ENCODE measurements at regions not wholly inside any gene's neighbourhood (a gene's known extent, or its start where the extent isn't known, plus 50 kb on each side); places are given as distances from the start of the nearest gene placed in this dataset.
"Not testable (repeated sequence)": the region's sequence is repeated elsewhere in the genome, so short reads cannot be mapped to it uniquely, and the experiment has no call there.

- no peak for DNase-seq
Observed at GRCh38 chr6:126914801-126915200, 203.7 kb upstream of the RSPO3 start.

DNA sequence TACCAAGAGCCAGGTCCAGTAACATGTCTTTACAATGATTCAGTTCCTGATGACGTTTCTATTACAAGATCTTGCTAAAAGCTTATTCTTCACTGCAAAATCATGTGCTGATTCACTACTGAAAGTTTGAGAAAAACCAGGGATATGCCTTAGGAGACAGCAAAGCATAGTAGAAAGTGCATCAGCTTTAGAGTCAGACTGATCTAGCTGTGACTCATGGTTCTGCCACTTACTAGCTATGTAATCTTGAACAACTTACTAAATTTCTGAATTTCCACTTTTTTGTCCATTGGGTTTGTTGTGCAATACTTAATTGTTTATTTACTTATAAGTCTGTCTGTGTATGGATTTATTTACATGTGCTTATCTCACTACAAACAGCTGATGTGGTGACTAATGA is 198.5 kb upstream of the RSPO3 start:
- DNase-seq, result no peak

DNA sequence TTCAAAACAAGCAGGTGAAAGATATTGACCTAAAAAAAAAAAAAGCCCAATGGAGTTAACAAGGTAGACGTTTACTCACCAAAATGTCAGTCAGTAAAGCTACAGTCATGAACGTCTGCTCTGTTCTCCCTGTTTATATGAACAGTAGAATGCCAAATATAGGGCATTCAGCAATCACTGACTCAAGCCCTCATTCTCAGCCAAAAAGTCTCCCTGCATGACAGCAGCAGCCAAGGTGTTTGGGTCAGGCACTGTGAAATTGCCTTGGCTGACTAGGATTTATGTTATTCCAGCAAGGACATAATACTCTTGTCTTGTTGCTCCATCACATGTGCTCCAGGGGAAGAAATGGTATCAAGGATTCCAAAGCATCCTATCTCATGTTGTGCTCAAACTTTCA is 194.7 kb upstream of the RSPO3 start:
- no peak for DNase-seq

DNA sequence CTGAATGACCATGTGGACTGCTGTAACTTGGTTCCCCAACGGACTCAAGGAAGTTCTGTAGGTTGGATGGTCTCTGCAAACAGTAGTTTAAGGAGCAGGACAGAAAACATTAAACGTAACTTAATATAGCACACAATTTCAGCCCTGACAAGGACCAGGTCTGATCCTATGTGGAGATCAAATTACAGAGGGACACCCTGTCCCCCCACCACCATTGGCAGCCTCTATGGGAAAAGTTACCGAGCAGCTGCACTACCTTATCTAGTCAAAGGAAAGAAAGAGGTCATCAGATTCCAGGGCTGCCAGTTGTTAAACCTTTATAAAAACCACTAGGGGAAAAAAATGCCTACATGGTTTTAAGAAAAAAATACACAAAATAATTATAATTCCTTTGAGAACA is 191.5 kb upstream of the RSPO3 start:
- DNase-seq, result no peak

GRCh38 chr6:126927841-126928240 is 190.6 kb upstream of the RSPO3 start:
- no peak for DNase-seq

- DNase-seq, result no peak
Observed at GRCh38 chr6:126937426-126937825, 181.0 kb upstream of the RSPO3 start.

DNA sequence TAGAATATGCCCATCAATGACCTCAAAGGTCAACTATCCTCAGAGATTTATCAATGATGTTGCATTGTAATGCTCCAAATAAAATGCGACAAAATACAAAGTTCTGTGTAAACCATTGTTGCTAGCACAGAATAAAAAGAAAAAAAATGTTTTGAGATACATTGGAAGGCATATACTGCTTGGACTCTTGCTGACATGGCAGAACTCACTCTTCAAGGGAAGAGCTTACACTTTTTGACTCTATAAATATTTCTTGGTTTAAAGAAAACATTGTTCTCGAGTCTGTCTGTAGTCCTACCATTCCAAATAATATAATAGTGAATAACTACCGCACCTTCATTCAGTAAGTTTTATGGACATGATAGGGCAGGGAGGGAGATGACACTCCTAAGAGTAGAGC is 178.7 kb upstream of the RSPO3 start:
- no peak for DNase-seq

GRCh38 chr6:126941751-126942150 is 176.7 kb upstream of the RSPO3 start:
- no peak for DNase-seq

GRCh38 chr6:126944512-126944911 is 174.0 kb upstream of the RSPO3 start:
- DNase-seq, result no peak

DNA sequence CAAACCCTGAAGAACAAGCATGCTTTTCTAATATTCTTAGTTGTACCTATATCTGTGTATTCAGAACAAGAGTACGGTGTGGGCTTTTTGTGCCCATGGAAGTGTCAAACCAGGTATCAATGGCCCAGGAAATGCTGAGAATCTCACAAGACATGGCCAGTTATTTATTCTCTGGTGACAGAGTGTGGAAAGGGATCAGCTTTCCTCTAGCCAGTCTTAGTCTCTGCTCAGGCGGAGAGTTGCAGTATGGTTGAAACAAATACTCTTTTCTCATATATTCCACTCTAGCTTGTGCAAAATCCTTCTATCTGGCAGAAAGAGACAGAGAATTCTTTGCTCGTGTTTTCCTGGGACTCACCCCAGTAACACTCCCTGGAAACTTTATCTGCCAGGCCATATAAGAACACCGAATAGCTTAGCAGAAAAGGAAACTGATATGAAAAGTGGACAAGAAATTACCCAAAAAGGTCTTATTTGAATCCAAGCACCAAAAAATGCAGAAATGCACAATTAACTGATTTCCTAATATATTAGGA is 173.3 kb upstream of the RSPO3 start:
- DNase-seq, result no peak

- DNase-seq, result no peak
Observed at GRCh38 chr6:126945812-126946360, 172.6 kb upstream of the RSPO3 start.

DNA sequence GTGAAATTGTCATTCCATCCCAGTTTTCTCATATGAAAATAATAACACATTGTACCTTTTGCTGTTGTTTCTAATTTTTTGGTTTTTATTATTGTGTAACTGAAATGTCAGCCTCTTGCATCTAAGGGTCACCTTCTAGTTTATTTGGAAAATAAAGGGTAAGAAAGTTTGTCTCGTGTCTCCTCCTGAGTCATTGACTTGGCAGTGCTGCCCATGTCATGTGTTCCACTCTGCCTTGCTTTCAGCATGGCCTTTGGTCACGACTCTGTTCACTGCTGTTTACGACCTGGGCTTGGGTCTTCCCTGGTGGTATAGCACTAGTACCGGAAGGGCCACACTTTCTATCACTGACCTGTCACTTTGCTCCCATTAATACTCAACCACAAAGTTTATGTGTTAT is 171.4 kb upstream of the RSPO3 start:
- no peak for DNase-seq

GRCh38 chr6:126949786-126950185 is 168.7 kb upstream of the RSPO3 start:
- DNase-seq, result no peak

- DNase-seq, result no peak
Observed at GRCh38 chr6:126955621-126956020, 162.8 kb upstream of the RSPO3 start.

DNA sequence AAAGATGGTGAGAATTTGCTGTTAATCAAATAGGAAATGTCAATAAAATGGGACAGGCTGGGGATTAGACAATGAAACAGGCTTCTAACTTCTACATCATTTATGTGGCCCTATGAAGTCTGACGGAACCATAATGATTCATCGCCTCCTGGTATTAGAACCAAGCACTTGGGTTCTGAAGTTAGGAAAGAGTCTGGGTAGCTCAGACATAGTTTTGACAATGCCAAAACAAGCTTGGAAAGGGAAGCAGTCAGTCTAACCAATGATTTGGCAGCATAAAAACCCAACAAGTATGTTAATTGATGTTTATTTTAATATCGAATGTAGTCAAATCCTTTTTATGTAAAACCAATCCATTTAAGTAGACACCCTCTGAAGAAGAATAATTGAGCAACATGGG is 160.8 kb upstream of the RSPO3 start:
- no peak for DNase-seq

DNA sequence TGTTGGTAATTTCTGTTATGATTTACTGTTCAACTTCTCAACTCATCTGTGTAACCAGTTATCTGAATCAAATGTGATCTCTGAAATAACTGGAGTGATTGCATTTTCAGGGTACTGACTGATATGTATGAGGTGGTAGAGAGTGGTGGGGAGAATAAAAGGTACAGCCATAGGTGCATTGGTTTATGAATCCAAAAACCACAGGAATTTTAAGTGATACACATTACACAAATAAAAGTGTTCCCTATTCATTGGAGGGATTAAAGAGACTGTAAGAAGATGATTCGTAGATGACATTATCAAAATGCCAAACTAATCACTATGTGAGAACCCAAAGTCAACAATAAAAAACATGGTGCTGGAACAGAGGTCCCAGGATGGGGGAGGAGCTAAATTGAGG is 158.7 kb upstream of the RSPO3 start:
- no peak for DNase-seq

GRCh38 chr6:126963077-126963809 is 155.2 kb upstream of the RSPO3 start:
- no peak for DNase-seq

- DNase-seq, result no peak
Observed at GRCh38 chr6:126967296-126968005, 151.0 kb upstream of the RSPO3 start.

DNA sequence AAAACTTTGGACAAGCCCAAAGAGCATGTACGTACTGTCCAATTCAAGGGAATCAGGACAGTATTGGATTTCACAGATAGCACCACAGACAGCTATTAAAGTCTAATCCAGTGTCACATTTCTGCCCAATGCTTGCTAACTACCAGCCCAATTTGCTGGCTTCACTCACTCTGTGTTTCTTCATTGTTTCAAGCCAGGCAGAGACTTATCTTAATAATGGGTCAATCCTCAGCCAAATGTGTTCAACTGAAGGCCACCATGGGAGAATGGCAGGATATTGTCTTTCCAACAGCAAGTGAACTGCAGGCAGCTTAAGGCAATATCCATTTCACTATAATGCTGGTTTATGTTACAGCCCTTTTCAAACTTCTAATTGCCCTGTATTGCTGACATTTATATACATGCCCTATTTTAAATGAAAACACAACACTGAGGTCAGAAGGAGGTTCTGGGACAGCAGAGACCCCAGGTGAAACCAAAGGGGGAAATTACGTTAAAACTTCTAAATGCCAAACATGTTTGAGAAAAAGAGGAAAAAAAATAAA is 142.1 kb upstream of the RSPO3 start:
- DNase-seq, result no peak

DNA sequence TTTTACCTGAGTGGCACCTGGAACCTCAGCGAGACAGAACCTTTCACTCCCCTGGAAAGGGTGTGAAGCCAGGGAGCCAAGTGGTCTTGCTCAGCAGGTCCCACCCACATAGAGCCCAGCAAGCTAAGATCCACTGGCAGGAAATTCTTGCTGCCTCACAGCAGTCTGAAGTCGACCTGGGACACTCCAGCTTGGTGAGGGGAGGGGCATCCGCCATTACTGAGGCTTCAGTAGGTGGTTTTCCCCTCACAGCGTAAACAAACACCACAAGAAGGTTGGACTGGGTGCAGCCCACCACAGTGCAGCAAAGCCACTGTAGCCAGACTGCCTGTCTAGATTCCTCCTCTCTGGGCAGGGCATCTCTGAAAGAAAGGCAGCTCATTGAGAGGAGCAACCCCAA is 134.7 kb upstream of the RSPO3 start:
- DNase-seq, result no peak

DNA sequence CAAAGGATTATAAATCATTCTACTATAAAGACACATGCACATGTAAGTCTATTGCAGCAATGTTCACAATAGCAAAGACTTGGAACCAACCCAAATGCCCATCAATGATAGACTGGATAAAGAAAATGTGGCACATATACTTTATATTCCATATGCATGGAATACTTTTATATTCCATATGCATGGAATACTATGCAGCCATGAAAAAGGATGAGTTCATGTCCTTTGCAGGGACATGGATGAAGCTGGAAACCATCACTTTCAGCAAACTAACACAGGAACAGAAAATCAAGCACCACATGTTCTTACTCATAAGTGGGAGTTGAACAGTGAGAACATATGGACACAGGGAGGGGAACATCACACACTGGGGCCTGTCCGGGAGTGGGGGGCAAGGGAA is 130.3 kb upstream of the RSPO3 start:
- DNase-seq, result not testable (repeated sequence)

- DNase-seq, result no peak
Observed at GRCh38 chr6:127000631-127001030, 117.8 kb upstream of the RSPO3 start.

DNA sequence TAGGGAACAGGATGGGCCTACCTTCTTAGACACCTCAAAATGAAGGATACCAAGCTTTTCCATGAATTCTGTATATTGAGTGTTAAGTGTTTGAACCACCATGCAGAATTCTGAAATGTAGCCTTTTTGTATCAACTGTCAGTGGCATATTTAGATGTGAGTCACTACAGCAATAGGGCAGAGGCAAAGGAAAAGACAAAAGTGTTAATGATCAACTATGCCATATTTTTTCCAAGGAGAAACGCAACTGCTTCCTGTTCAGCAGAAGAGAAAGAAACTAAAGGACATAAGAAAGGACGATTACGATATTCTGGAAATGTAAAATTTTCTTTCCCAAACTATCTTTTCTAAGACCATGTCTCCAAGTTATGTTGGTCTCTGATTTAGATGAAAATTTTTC is 104.6 kb upstream of the RSPO3 start:
- no peak for DNase-seq

- no peak for DNase-seq
Observed at GRCh38 chr6:127015858-127016257, 102.6 kb upstream of the RSPO3 start.
